HepG2 (cell line): ENCODE measurements at regions not wholly inside any gene's neighbourhood (a gene's known extent, or its start where the extent isn't known, plus 50 kb on each side); places are given as distances from the start of the nearest gene placed in this dataset.

Experiments used
- GPN1 ChIP-seq: sonication (generic); formaldehyde crosslinking; IDR thresholded peaks from 2 replicates; pipeline ENCODE4 v1.5.1; 2020; ENCODE audit warnings: missing genetic modification reagents, borderline replicate concordance
- GTF2F1 ChIP-seq: fragments of 150-350 bp; IDR thresholded peaks from 2 replicates; pipeline ENCODE4 v1.6.1; 2014; ENCODE audit warnings: low read length
- HNRNPLL ChIP-seq: fragments of 200-400 bp; formaldehyde crosslinking; IDR thresholded peaks from 2 replicates; pipeline ENCODE4 v1.6.1; 2017; ENCODE audit warnings: mild to moderate bottlenecking, low read depth, low read length; ENCODE audit not compliant: poor library complexity, severe bottlenecking
- KLF15 ChIP-seq: sonication (generic); formaldehyde crosslinking; IDR thresholded peaks from 2 replicates; pipeline ENCODE4 v1.8.1; 2023; ENCODE audit warnings: borderline replicate concordance, mild to moderate bottlenecking, inconsistent platforms, missing genetic modification reagents, mixed read lengths
- MIXL1 ChIP-seq: IDR thresholded peaks from 2 replicates; pipeline ENCODE4 v1.6.1; 2016
- NR2F2 ChIP-seq: IDR thresholded peaks from 2 replicates; pipeline ENCODE4 v1.6.1; 2012; ENCODE audit warnings: low read depth, inconsistent platforms, borderline replicate concordance
- NR2F6 ChIP-seq, 2 experiments: IDR thresholded peaks; 2 replicates each; pipeline ENCODE4 v1.6.1; 2016; ENCODE audit warnings: antibody characterized with exemption in 1 of 2, mild to moderate bottlenecking in 1 of 2
- PHF8 ChIP-seq: sonication (generic); formaldehyde crosslinking; IDR thresholded peaks from 2 replicates; pipeline ENCODE4 v1.5.0; 2020; ENCODE audit warnings: missing genetic modification reagents
- PPARG ChIP-seq: conservative IDR thresholded peaks from 2 replicates; pipeline ENCODE4 v1.6.1; 2016; ENCODE audit warnings: missing biosample characterization, missing genetic modification reagents
- RBM39 ChIP-seq: fragments of 200-400 bp; formaldehyde crosslinking; IDR thresholded peaks from one replicate; pipeline ENCODE4 v1.6.1; 2018; ENCODE audit warnings: antibody characterized with exemption, mild to moderate bottlenecking, low read depth, low read length; ENCODE audit not compliant: poor library complexity, severe bottlenecking
- RNF2 ChIP-seq: fragments of 450-650 bp; conservative IDR thresholded peaks from 2 replicates; pipeline ENCODE4 v1.6.1; 2016; ENCODE audit warnings: low read depth
- SMARCE1 ChIP-seq: fragments of 450-650 bp; IDR thresholded peaks from 2 replicates; pipeline ENCODE4 v1.6.1; 2017; ENCODE audit warnings: borderline replicate concordance
- SOX5 ChIP-seq: IDR thresholded peaks from 2 replicates; pipeline ENCODE4 v1.6.1; 2016; ENCODE audit warnings: borderline replicate concordance
- YEATS4 ChIP-seq: sonication (generic); formaldehyde crosslinking; IDR thresholded peaks from 2 replicates; pipeline ENCODE4 v1.4.0; 2020; ENCODE audit warnings: missing genetic modification reagents, borderline replicate concordance
- ZNF101 ChIP-seq: sonication (generic); formaldehyde crosslinking; IDR thresholded peaks from 2 replicates; pipeline ENCODE4 v1.4.0; 2020; ENCODE audit warnings: mild to moderate bottlenecking, low read depth, missing genetic modification reagents, borderline replicate concordance
- ZNF263 ChIP-seq: sonication (generic); formaldehyde crosslinking; IDR thresholded peaks from 2 replicates; pipeline ENCODE4 v1.4.0; 2020; ENCODE audit warnings: missing genetic modification reagents
- ZNF570 ChIP-seq: sonication (generic); formaldehyde crosslinking; IDR thresholded peaks from 2 replicates; pipeline ENCODE4 v1.4.0; 2020; ENCODE audit warnings: mild to moderate bottlenecking, missing genetic modification reagents, borderline replicate concordance
- ZNF674 ChIP-seq: sonication (generic); formaldehyde crosslinking; IDR thresholded peaks from 2 replicates; pipeline ENCODE4 v1.5.0; 2020; ENCODE audit warnings: low read depth, mild to moderate bottlenecking, missing genetic modification reagents
- ZNF891 ChIP-seq: sonication (generic); formaldehyde crosslinking; IDR thresholded peaks from 2 replicates; pipeline ENCODE4 v1.5.0; 2020; ENCODE audit warnings: mild to moderate bottlenecking, missing genetic modification reagents
- ZSCAN25 ChIP-seq: sonication (generic); formaldehyde crosslinking; IDR thresholded peaks from 2 replicates; pipeline ENCODE4 v1.8.0; 2022; ENCODE audit warnings: mild to moderate bottlenecking, missing genetic modification reagents
- TF ChIP-seq, protein P1 (sequence below): sonication (generic); formaldehyde crosslinking; IDR thresholded peaks from 2 replicates; pipeline ENCODE4 v1.5.0; 2020; ENCODE audit warnings: mild to moderate bottlenecking, missing genetic modification reagents, borderline replicate concordance
- TF ChIP-seq, protein P2 (sequence below): sonication (generic); formaldehyde crosslinking; IDR thresholded peaks from 2 replicates; pipeline ENCODE4 v1.4.0; 2020; ENCODE audit warnings: mild to moderate bottlenecking, missing genetic modification reagents
- TF ChIP-seq, protein P3 (sequence below): sonication (generic); formaldehyde crosslinking; IDR thresholded peaks from 2 replicates; pipeline ENCODE4 v1.5.0; 2020; ENCODE audit warnings: mild to moderate bottlenecking, missing genetic modification reagents

DNA sequence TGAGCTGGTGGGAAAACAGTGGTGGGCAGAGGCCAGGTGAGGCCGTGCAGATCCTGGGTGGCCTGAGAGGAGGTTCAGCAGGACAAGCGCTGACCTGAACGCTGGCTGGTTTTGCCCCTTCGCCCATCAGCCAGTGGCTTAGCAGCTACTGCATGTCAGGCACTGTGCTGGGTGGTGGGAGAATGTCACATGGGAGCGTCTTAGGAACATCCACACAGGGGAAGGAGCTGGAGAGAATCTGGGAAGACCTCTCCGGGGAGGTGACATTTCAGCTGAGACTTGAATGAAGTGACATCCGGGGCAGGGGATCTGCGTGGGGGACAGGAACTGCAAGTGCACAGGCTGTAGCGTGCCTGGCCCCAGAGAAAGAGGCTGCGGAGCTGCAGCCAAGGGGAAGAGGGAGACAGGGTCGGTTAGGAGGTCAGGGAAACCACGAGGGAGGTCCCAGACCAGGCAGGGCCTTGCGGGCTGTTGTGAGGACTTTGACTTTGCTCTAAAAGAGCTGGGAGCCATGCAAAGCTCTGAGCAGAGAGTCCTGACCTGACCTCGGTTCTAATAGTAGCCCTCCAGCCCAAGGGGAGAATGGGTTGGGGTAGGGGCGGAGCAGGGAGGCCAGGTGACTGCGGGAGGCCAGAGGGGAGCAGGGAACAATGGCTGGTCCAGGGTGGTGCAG lies 156.8 kb upstream of the PTPN1 start (continued):
- TF ChIP-seq ZSCAN25 (CRISPR knock-in tag) (no peak), PPARG (CRISPR knock-in tag) (no peak), YEATS4 (CRISPR knock-in tag) (no peak; the same call in 1 of the 2 replicates), GPN1 (CRISPR knock-in tag) (no peak), RBM39 (no peak), ZNF263 (CRISPR knock-in tag) (peak; percentile 75), NR2F6 (IDR thresholded peaks at IDR 0.05) (peak; percentile 65), NR2F6 (CRISPR knock-in tag; IDR thresholded peaks at IDR 0.05) (peak; percentile 67), GTF2F1 (no peak), NR2F2 (0 out of 2 replicates have a peak, but pooled peaks have one; percentile 54), ZNF101 (CRISPR knock-in tag) (no peak), HNRNPLL (no peak), SOX5 (peak; percentile 74), RNF2 (no peak), SMARCE1 (no peak), ZNF674 (CRISPR knock-in tag) (no peak), ZNF891 (CRISPR knock-in tag) (peak; percentile 97), MIXL1 (CRISPR knock-in tag) (no peak), PHF8 (CRISPR knock-in tag) (peak; percentile 40; the same call in 1 of the 2 replicates), ZNF570 (no peak), KLF15 (CRISPR knock-in tag) (no peak)
- TF ChIP-seq, protein P1, sequence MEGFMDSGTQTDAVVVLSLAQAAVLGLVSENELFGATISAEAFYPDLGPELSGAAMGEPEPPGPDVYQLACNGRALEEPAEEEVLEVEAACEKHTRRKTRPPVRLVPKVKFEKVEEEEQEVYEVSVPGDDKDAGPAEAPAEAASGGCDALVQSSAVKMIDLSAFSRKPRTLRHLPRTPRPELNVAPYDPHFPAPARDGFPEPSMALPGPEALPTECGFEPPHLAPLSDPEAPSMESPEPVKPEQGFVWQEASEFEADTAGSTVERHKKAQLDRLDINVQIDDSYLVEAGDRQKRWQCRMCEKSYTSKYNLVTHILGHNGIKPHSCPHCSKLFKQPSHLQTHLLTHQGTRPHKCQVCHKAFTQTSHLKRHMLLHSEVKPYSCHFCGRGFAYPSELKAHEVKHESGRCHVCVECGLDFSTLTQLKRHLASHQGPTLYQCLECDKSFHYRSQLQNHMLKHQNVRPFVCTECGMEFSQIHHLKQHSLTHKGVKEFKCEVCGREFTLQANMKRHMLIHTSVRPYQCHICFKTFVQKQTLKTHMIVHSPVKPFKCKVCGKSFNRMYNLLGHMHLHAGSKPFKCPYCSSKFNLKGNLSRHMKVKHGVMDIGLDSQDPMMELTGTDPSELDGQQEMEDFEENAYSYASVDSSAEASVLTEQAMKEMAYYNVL = no peak
- TF ChIP-seq, protein P2, sequence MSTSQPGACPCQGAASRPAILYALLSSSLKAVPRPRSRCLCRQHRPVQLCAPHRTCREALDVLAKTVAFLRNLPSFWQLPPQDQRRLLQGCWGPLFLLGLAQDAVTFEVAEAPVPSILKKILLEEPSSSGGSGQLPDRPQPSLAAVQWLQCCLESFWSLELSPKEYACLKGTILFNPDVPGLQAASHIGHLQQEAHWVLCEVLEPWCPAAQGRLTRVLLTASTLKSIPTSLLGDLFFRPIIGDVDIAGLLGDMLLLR (CRISPR knock-in tag) = no peak
- TF ChIP-seq, protein P3, sequence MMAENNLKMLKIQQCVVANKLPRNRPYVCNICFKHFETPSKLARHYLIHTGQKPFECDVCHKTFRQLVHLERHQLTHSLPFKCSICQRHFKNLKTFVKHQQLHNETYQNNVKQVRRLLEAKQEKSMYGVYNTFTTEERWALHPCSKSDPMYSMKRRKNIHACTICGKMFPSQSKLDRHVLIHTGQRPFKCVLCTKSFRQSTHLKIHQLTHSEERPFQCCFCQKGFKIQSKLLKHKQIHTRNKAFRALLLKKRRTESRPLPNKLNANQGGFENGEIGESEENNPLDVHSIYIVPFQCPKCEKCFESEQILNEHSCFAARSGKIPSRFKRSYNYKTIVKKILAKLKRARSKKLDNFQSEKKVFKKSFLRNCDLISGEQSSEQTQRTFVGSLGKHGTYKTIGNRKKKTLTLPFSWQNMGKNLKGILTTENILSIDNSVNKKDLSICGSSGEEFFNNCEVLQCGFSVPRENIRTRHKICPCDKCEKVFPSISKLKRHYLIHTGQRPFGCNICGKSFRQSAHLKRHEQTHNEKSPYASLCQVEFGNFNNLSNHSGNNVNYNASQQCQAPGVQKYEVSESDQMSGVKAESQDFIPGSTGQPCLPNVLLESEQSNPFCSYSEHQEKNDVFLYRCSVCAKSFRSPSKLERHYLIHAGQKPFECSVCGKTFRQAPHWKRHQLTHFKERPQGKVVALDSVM = peak; percentile 67; the same call in 1 of the 2 replicates
